Neural crest cell (in vitro differentiated cells): ENCODE measurements at regions not wholly inside any gene's neighbourhood (a gene's known extent, or its start where the extent isn't known, plus 50 kb on each side); places are given as distances from the start of the nearest gene placed in this dataset.

Source experiments
- DNase-seq: peaks from one replicate; pipeline ENCODE4 v3.0.0; 2021; ENCODE audit warnings: low read depth, mixed read lengths, low spot score
- H3K27ac Mint-ChIP-seq: one replicate; pipeline ENCODE4 v1.8.0; 2021; ENCODE audit warnings: mild to moderate bottlenecking, mixed read lengths; ENCODE audit not compliant: unreplicated experiment
- H3K27me3 Mint-ChIP-seq: 2 replicates; pipeline ENCODE4 v1.8.0; 2021; ENCODE audit warnings: low read depth, mild to moderate bottlenecking, mixed read lengths
- H3K36me3 Mint-ChIP-seq: 2 replicates; pipeline ENCODE4 v1.8.0; 2021; ENCODE audit warnings: low read depth, mild to moderate bottlenecking, mixed read lengths
- H3K4me1 Mint-ChIP-seq: 2 replicates; pipeline ENCODE4 v1.8.0; 2021; ENCODE audit warnings: mixed read lengths
- H3K4me3 Mint-ChIP-seq: one replicate; pipeline ENCODE4 v1.8.0; 2021; ENCODE audit warnings: mild to moderate bottlenecking, mixed read lengths
- H3K9me3 Mint-ChIP-seq: 2 replicates; pipeline ENCODE4 v1.8.0; 2021; ENCODE audit warnings: mixed read lengths
- TF ChIP-seq, protein P1 (sequence below): fragments of 200-600 bp; sonication (generic); conservative IDR thresholded peaks from 2 replicates; pipeline ENCODE4 v1.5.0; 2021; ENCODE audit warnings: antibody characterized with exemption, mild to moderate bottlenecking

DNA sequence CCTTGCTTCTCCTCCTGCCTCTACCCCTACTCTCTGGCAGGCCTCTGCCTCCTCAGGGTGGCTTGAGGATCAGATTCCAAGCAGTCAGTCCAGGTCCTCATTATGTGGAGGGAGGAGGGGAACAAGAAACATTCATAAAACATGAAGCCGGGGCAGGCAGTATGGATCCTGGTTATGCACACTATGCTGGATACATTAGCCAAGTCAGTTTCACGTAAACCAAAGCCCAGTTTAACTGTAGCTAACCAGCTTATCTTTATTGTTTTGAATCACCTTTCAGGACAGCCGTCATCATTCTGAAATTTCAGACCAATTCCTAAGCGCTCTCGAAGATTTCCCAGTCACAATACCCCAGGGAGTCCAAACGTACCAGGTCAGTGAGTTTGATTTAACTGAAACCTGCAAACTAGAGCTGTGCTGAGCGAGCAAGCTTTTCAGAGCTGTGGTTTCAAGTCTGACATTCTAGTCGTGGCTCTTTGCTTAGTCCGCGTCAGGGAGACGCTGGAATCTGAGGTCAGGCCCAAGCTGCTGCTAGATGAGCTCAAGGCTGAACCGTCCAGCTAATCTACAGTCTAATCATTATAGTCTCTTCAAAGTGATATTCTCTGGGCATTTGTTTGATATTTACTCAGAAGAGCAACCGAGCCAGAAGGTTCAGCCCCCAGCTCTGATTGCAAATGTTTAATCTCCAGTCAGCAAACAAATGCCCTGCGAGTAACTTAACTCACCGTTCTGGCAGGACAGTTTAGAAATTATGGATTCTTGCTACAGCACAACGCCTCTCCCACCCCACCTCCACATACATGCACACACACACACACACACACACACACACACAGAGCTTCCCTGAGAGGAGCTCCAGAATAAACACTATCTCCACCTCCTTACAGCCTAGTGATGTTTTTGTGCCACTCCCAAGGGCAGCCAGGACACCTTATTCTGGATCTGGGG, 63.8 kb upstream of the BZW1 start:
- Mint-ChIP-seq H3K27ac (no peak overlapping the region), H3K4me3 (no peak overlapping the region), H3K9me3 (no peaks in the 10 kb centered on the region), H3K27me3 (peaks cover 4% of the 10 kb centered on the region), H3K36me3 (no peaks in the 10 kb centered on the region), H3K4me1 (no peaks in the 10 kb centered on the region)
- no peak for DNase-seq
- TF ChIP-seq, protein P1, sequence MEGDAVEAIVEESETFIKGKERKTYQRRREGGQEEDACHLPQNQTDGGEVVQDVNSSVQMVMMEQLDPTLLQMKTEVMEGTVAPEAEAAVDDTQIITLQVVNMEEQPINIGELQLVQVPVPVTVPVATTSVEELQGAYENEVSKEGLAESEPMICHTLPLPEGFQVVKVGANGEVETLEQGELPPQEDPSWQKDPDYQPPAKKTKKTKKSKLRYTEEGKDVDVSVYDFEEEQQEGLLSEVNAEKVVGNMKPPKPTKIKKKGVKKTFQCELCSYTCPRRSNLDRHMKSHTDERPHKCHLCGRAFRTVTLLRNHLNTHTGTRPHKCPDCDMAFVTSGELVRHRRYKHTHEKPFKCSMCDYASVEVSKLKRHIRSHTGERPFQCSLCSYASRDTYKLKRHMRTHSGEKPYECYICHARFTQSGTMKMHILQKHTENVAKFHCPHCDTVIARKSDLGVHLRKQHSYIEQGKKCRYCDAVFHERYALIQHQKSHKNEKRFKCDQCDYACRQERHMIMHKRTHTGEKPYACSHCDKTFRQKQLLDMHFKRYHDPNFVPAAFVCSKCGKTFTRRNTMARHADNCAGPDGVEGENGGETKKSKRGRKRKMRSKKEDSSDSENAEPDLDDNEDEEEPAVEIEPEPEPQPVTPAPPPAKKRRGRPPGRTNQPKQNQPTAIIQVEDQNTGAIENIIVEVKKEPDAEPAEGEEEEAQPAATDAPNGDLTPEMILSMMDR: no peak

DNA sequence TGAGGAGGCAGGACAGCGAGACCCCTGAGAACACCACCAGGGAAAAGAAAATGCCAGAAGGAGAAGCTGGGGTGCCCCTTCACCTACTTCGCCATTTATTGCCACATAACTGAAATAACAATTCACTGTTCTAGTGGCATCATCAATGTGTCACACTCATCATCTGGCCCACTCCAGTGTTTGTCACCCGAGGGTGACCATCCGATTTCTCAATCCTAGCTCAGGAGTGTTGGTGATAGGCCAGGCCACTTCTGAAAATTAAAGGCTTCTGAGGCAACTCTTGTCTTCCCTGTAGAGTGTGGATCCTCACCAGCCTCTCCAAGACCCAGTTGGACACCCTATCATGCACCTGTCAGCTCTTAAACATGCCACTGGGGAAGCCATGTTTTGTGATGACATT, 62.9 kb upstream of the BZW1 start:
- Mint-ChIP-seq H3K4me3 (no peak overlapping the region), H3K27ac (no peak overlapping the region), H3K9me3 (no peaks in the 10 kb centered on the region), H3K27me3 (peaks cover 7% of the 10 kb centered on the region), H3K4me1 (no peaks in the 10 kb centered on the region), H3K36me3 (no peaks in the 10 kb centered on the region)
- TF ChIP-seq, protein P1: no peak
- DNase-seq: no peak

DNA sequence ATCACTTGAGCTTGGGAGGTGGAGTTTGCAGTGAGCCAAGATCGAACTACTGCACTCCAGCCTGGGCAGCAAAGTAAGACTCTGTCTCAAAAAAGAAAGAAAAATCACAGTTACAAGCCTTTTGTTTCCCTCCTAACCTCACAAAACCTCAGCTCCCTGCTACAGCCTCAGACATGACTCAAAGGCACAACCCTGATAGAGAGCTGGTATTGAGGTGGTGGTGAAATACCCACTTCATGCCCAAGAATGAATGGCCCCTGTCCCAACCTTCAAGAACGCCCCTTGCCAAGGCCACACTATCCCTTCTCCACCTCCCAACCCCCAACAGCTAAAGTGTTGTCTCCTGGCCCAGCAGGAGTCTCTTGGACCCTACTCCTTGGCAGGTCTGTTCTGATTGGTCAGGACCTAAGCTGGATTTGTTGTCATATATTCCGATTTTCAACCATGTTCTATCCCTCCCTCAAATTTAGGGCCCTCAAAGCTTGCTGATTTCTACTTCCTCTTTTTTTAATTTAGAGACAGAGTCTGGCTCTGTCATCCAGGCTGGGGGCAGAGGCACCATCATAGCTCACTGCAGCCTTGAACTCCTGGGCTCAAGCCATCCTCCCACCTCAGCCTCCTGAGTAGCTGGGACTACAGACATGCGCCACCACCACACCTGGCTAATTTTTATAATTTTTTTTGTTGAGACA, 61.9 kb upstream of the BZW1 start:
- H3K4me3 Mint-ChIP-seq: no peak overlapping the region
- peaks cover 14% of the 10 kb centered on the region for H3K27me3 Mint-ChIP-seq
- no peak for DNase-seq
- no peaks in the 10 kb centered on the region for H3K4me1 Mint-ChIP-seq
- no peak overlapping the region for H3K27ac Mint-ChIP-seq
- no peaks in the 10 kb centered on the region for H3K36me3 Mint-ChIP-seq
- H3K9me3 Mint-ChIP-seq: no peaks in the 10 kb centered on the region
- TF ChIP-seq, protein P1: no peak

DNA sequence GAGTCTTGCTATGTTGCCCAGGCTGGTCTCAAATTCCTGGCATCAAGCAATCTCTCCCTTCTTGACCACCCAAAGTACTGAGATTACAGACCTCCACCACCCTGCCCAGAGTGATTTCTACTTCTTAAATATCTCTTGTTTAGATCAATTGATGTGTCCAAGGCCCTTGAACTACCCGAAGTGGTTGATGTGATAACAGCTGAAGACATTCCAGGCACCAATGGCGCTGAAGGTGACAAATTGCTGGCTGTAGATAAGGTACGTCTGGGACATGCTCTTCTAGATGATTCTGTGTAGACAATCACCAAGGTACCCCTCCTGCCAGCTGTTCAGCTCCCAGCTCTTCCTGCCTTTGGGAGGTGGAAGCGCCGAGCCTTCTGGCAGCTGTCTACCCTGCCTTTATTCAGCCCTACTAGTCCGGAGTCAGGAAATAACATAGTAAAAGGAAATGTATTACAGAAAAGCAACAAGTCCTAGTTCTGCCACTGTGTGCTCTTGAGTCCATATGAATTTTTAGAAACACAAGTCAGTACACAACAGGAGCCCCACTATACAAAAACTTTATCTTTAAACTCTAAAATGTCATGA, 61.3 kb upstream of the BZW1 start:
- Mint-ChIP-seq H3K36me3 (no peaks in the 10 kb centered on the region), H3K4me1 (no peaks in the 10 kb centered on the region), H3K9me3 (no peaks in the 10 kb centered on the region), H3K27me3 (peaks cover 16% of the 10 kb centered on the region), H3K4me3 (no peak overlapping the region), H3K27ac (no peak overlapping the region)
- no peak for DNase-seq
- TF ChIP-seq, protein P1: no peak

DNA sequence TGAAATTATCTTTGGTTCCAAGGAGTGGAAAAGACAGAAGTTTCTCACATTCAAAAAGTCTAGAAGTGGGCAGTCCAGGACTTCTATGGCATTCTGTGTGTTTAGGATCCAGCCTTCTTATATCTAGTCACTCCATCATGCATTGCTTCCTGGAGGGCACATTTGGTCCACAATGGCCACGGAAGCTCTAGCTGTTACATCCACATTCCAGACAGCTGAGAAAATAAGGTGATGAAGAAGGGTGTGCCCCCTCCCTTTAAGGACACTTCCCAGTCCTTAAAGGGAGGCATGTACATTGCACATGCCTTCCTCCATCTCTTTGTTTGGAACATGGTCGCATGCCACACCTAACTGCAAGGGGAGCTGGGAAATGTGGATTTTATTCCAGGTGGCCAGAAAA, 59.9 kb upstream of the BZW1 start:
- TF ChIP-seq, protein P1: no peak
- Mint-ChIP-seq H3K9me3 (no peaks in the 10 kb centered on the region), H3K4me3 (no peak overlapping the region), H3K27me3 (peaks cover 22% of the 10 kb centered on the region), H3K4me1 (no peaks in the 10 kb centered on the region), H3K27ac (no peak overlapping the region), H3K36me3 (no peaks in the 10 kb centered on the region)
- DNase-seq: no peak
